NT2/D1 (cell line): ENCODE measurements at regions not wholly inside any gene's neighbourhood (a gene's known extent, or its start where the extent isn't known, plus 50 kb on each side); places are given as distances from the start of the nearest gene placed in this dataset.

Experiments used
- SUZ12 ChIP-seq: IDR thresholded peaks from 2 replicates; pipeline ENCODE4 v1.6.1; 2011; ENCODE audit not compliant: insufficient read length, insufficient read depth; ENCODE audit errors: extremely low read depth
- YY1 ChIP-seq: IDR thresholded peaks from 2 replicates; pipeline ENCODE4 v1.6.1; 2011; ENCODE audit not compliant: insufficient read length, insufficient read depth
- ZNF274 ChIP-seq: IDR thresholded peaks from 2 replicates; pipeline ENCODE4 v1.6.1; 2011; ENCODE audit warnings: mild to moderate bottlenecking, low read depth, low read length

DNA sequence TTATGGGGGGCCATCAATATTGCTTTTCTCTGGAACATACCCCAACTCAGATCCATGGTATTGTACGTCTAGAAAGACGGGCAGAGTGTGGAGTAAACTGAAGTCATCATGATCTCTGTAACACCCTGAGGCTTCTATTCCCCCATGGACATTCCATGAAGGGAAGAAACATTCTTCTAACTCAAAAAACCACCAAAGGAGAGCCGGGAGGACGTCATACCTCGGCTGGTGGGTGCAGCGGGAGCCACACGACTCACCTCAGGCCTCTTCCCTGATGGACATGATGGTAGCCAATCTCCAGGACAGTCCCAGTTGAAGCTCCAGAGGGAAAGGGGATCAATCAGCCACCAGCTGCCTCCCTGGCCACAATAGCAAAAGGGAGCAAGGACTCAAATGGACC, 127.3 kb downstream of the MREG start:
- TF ChIP-seq YY1, result no peak
- TF ChIP-seq ZNF274, result no peak
- no peak for TF ChIP-seq SUZ12
